Prostate gland (tissue), 2 donors: ENCODE measurements at regions not wholly inside any gene's neighbourhood (a gene's known extent, or its start where the extent isn't known, plus 50 kb on each side); places are given as distances from the start of the nearest gene placed in this dataset.

Experiments
- CTCF ChIP-seq, 4 experiments: fragments of 200-600 bp in 2 of 4; fragments of 450-650 bp in 2 of 4; sonication (generic) in 2 of 4; IDR thresholded peaks; 1 replicate in 3 of 4; 2 replicates in 1 of 4; pipeline ENCODE4 v1.5.1; 2016 to 2019; ENCODE audit warnings: antibody characterized with exemption in 4 of 4, mild to moderate bottlenecking in 2 of 4, moderate library complexity in 2 of 4
- POLR2A ChIP-seq: fragments of 450-650 bp; IDR thresholded peaks from one replicate; pipeline ENCODE4 v1.6.1; 2016; ENCODE audit warnings: antibody characterized with exemption, mild to moderate bottlenecking
- POLR2AphosphoS5 ChIP-seq: sonication (generic); formaldehyde crosslinking; IDR thresholded peaks from one replicate; pipeline ENCODE4 v1.6.1; 2017; ENCODE audit warnings: antibody characterized with exemption

- no peak for TF ChIP-seq CTCF (IDR thresholded peaks at IDR 0.05)
- TF ChIP-seq POLR2AphosphoS5 = no peak
- no peak for TF ChIP-seq POLR2A
These were observed 528.8 kb downstream of the CD83 start for GRCh38 chr6:14646371-14646770.
